NCI-H2171 (cell line): ENCODE measurements at regions not wholly inside any gene's neighbourhood (a gene's known extent, or its start where the extent isn't known, plus 50 kb on each side); places are given as distances from the start of the nearest gene placed in this dataset.
"Not testable (repeated sequence)": the region's sequence is repeated elsewhere in the genome, so short reads cannot be mapped to it uniquely, and the experiment has no call there.

Experiments used
- DNase-seq: peaks from one replicate; lab custom pipeline; 2025; lab: John Stamatoyannopoulos, UW

DNA sequence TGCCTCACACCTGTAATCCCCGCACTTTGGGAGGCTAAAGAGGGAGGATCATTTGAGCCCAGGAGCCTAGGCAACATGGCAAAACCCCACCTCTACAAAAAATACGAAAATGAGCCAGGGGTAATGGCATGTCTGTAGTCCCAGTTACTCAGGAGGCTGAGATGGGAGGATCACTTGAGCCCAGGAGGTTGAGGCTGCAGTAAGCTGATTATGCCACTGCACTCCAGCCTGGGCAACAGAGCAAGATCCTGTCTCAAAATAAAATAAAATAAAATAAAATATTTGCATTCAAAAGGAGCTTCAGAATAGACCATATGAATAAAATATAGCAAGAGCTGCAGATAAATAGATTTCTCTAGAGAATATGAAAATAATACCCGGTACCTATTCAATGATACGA, 71.5 kb upstream of the ATF7IP2 start:
- no peak for DNase-seq

DNA sequence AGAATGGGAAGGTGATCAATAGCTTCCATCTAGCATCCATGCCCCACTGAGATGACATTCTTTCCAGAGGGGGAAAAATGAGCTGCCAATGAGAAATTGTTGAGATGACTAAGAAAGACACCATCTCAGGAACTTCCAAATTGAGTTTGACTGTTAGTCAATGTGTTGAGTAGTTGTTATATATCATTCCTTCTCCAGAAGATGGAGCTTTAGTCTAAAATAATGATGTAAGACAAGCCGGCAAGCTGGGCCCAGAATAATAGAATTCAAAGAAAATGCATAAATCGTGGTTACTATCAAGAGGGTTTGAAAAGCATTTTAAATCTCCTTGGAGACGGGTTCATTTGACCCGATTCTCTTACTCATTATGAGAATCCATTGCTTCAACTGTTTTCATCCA, 71.0 kb upstream of the ATF7IP2 start:
- DNase-seq = no peak

- DNase-seq = no peak
These were observed 68.3 kb upstream of the ATF7IP2 start for GRCh38 chr16:10317425-10318001.

DNA sequence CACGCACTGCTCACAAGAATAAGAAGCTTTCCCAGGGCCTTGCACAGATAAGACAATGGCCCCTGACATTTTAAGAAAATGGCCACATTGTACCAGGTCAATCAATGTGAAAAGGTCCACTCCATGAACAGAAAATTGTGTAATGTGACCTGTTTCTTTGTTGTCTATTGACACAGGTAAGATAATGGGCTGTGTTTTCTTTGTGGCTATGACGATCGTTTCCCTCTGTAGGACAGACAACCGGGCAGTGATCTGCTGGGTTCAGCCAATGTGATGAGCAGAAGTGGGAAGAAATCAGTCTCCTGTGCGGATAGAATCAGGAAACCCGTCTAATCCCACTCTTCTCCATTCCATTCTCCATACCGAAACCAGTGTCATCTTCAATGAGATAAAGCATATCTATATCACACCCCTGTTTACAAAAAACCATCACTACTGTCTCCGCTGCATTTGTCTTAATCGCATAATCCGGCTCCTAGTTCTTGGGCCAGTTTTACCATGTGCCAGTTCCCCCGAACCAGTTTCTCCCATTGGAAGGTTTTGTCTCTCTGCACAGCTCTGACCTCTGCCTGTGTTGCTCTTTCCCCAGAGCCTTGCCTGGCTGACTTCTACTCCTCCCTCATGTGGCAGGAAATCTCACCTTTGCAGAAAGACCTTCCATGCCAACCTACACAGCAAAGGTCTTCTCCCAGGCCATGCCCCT, 66.9 kb upstream of the ATF7IP2 start:
- no peak for DNase-seq

DNA sequence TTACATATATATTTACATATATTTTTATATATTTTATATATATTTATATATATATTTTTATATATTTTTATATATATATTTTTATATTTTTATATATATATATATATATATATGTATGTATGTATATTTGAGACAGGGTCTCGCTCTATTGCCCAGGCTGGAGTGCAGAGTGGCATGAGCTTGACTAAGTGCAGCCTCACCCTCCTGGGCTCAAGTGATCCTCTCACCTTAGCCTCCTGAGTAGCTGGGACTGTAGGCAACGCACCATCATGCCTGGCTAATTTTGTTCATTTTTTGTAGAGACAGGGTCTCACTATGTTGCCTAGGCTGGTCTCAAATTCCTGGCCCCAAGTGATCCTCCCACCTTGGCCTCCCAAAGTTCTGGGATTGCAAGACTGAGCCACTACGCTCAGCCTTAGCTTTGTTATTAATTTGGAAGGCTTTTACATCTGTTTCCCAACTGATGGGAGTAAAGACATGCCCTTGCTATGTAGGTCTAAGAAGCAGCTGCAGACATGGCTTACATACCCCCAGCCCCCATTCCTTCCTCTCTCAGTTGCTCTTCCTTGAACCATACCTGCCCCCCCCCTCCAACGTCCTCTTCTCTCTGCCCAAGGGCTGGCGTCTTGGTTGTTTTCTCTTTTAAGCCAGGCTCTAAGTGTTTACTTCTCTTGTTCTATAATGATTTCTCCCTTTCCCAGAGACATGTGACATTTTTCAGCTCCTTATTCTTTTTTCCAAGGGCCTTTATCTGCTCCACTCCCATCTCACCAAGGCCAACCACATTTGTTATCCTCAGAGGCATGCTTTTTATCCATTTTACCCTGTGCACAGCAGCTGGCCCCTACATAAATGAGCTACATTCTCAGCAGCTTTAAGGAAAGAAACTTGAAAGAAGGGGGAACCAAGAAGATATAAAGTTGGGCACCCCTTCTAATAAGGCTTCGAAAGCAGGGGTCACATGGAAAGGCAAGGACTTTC, 64.2 kb upstream of the ATF7IP2 start:
- DNase-seq = no peak

DNA sequence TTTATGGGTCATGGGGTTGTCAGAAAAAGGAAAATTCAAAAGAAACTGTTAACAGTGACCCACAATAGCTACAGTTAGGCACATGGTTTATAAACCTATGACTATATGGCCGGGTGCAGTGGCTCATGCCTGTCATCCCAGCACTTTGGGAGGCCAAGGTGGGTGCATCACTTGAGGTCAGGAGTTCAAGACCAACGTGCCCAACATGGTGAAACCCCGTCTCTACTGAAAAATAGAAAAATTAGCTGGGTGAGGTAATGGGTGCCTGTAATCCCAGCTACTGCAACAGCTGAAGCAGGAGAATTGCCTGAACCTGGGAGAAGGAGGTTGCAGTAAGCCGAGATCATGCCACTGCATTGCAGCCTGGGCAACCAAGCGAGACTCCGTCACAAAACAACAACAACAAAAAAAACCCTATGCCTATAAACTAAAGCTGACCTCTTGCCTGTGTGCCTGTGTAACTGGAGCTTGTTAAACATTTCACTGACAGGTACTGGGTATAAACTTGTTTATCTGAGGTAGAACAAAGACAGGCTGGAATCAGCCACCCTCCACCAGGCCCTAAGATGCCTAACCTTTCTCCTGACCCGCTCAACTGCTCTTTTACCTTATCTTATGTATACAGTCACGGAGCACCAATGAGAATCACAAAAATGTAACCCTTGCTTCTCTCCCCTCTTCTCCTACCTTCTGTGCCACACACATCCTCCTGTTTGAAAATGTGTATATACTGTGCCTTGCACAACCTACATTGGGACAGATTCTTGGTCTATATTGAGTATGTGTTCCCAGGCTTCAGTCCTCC, 62.9 kb upstream of the ATF7IP2 start:
- DNase-seq = no peak

GRCh38 chr16:10323528-10323869, 62.4 kb upstream of the ATF7IP2 start:
- no peak for DNase-seq

GRCh38 chr16:10324210-10324609, 61.7 kb upstream of the ATF7IP2 start:
- no peak for DNase-seq

DNA sequence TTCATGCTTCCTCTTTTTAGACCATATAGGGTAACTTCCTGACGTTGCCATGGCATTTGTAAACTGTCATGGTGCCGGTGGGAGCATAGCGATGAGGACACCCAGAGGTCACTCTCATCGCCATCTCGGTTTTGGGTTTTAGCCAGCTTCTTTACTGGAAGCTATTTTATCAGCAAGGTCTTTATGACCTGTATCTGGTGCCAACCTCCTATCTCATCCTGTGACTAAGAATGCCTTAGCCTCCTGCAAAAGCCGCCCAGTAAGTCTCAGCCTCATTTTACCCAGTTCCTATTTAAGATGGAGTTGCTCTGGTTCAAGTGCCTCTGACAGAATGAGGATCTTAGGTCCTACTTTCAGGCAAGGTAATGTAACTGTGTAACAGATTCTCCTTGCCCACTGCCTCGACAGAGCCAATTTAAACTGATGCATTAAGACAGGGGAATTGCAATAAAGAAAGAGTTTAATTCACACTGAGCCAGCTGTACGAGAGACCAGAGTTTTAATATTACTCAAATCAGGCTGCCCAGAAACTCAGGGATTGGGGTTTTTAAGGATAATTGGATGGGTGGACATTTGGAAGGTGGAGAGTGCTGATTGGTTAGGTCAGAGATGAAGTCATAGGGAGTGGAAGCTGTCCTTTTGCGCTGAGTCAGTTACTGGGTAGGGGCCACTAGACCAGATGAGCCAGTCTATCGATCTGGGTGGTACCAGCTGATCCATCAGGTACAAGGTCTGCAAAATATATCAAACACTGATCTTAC, 59.9 kb upstream of the ATF7IP2 start:
- DNase-seq = no peak

DNA sequence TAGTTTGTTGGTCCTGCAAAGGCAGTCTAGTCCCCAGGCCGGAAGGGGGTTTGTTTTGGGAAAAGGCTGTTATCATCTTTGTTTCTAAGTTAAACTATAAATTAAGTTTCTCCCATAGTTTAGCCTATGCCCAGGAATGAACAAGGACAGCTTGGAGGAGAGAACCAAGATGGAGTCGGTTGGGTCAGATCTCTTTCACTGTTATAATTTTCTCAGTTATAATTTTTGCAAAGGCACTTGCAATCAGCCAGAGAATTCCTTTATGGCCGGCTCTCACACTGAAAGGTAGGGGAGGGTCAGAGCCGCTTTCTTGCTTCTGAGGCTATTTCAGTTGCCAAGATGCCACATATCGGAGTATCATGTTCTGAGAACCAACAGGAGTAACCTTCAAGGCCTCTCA, 59.2 kb upstream of the ATF7IP2 start:
- DNase-seq = no peak

- not testable (repeated sequence) for DNase-seq
These were observed 57.6 kb upstream of the ATF7IP2 start for GRCh38 chr16:10328291-10328690.

DNA sequence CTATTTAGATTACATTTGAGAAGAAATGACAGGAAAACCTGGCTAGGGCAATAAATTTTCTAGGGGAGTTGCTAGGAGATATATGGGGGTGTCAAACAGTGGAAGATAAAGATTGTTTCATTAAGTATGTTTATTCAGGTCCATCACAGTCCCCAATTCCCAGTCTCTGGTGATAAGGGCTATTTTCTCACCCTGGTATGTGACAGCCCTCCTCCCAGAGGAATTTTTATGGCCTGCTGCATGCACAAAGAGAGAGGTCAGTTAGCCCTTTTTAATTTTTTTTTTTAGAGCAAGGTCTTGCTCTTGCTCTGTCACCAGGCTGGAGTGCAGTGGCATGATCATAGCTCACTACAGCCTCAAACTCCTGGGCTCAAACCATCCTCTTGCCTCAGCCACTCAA, 53.6 kb upstream of the ATF7IP2 start:
- DNase-seq = no peak

DNA sequence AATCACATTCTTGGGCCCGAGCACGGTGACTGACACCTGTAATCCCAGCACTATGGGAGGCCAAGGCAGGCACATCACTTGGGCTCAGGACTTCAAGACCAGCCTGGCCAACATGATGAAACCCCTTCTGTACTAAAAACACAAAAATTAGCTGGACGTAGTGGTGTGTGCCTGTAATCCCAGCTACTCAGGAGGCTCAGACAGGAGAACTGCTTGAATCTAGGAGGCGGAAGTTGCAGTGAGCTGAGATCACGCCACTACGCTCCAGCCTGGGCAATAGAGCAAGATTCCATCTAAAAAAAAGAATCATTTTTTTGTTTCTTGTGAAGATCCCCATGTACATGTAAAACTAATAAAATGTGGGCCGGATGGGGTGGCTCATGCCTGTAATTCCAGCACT, 53.1 kb upstream of the ATF7IP2 start:
- DNase-seq = no peak

DNA sequence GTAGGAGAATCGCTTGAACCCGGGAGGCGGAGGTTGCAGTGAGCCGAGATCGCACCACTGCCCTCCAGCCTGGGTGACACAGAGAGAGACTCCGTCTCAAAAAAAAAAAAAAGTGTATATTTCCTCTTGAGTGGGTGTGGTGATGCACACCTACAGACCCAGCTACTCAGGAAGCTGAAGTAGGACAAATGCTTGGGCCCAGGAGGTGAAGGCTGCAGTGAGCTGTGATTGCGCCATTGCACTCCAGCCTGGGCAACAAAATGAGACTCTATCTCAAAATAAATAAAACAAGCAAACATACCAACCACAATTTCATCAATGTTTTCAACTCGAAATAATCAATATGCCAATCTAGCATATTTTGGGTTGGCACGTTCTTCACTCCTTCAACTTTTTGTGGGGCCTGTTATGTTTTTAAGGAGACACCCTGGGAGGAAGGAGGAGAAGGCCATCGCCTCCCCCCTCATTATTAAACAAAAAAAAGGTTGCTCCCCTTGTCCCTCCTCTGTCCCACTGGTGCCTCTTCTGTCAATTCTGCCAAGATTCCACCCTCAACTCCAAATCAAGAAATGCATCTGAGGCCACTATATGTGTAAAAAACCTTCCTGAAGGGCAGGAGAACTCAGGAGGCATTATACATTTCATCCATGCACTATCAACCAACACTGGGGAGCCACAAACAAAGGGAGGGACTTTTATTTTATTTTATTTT, 52.4 kb upstream of the ATF7IP2 start:
- DNase-seq = no peak

- DNase-seq = no peak
These were observed 50.2 kb upstream of the ATF7IP2 start for GRCh38 chr16:10335681-10336080.
